Sciatic nerve (tissue), 2 donors: ENCODE measurements at regions not wholly inside any gene's neighbourhood (a gene's known extent, or its start where the extent isn't known, plus 50 kb on each side); places are given as distances from the start of the nearest gene placed in this dataset.

Source experiments
- ATAC-seq: fragments of 200-7000 bp; cut with Tn5 transposase; one replicate; pipeline ENCODE4 v1.9.1; 2020; ENCODE audit warnings: mild to moderate bottlenecking, moderate library complexity
- DNase-seq: peaks from one replicate; pipeline ENCODE4 v3.0.0-alpha.2; 2020; ENCODE audit warnings: low spot score
- intact Hi-C: fragments of 100-400 bp; cut with DNase I; formaldehyde crosslinking; loops from one replicate; pipeline ENCODE4 v1.14.2; 2022
- donor health status: DM: no; HTN: no; CAD: no.
- donor health status: DM: no; HTN: no; CAD: no.

DNA sequence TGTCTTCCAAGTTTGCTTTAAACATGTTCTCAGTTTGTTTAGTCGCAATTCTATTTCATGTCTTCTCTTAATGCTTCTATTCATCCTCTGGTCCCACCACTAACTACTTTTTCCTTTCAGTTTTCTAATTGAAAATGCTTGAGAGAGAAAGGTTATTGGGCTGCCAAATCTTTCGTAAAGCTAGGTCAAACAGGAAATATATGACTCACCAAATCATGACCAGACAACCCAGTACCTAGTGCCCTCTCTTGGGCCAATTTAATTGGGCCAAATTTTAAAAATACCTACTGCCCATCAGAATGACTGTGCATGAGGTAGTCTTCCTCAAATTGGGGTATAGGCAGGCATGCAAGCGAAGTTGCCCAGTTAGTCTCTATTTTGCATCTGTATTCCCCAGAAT lies 295.4 kb upstream of the PBX1 start:
- intact Hi-C loops: no loop called here
- ATAC-seq: no peak

DNA sequence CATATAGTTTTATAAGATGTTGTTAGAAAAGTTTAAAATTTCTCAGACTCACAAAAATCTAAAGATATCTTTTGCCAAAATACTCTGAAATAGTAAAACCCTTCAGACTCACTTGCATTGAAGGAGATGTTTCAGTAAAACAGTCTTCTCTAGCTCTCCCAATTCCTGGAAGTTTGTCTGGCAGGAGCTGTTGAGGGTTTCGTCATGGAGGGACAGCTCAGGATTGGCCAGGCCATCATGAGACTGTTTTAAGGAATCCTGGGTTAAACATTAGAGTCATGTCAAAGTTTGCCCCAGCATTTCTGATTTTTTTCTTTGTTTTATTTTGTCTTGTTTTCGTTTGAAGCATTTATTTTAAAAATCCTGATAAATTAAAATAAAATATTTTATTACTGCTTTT lies 293.8 kb upstream of the PBX1 start:
- no peak for DNase-seq
- intact Hi-C loops: no loop called here
- ATAC-seq: no peak

More for the DNA sequence above, 295.4 kb upstream of the PBX1 start:
- DNase-seq: no peak

DNA sequence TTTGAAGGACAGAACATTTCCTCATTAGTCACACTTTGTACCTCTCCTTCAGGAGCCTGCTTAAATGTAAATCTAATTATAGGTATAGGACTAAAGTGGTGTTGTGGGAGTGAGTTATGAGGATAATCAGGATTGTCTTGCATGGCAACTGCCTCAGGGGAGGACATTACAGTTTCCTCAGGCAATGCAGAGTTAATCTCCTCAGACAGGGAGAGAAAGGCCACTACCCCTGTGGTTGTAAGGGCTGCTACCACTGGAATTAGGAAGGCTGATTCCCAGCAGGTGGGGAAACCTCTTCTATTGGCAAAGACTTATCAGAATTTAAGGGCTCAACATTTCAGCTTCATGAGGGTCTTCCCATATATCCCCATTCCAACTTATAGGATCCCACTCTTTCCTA lies 286.8 kb upstream of the PBX1 start:
- no peak for ATAC-seq
- intact Hi-C loops: no loop called here
- no peak for DNase-seq

GRCh38 chr1:164296172-164296571 lies 262.8 kb upstream of the PBX1 start:
- ATAC-seq (no peak), DNase-seq (no peak)
- intact Hi-C loops: no loop called here

GRCh38 chr1:164308101-164308500 lies 250.9 kb upstream of the PBX1 start:
- intact Hi-C loops: no loop called here
- ATAC-seq (no peak), DNase-seq (no peak)

GRCh38 chr1:164310166-164310565 lies 248.8 kb upstream of the PBX1 start:
- ATAC-seq: no peak
- no peak for DNase-seq
- intact Hi-C loops: no loop called here

GRCh38 chr1:164311377-164311776 lies 247.6 kb upstream of the PBX1 start:
- intact Hi-C loops: no loop called here
- no peak for DNase-seq
- ATAC-seq: no peak

DNA sequence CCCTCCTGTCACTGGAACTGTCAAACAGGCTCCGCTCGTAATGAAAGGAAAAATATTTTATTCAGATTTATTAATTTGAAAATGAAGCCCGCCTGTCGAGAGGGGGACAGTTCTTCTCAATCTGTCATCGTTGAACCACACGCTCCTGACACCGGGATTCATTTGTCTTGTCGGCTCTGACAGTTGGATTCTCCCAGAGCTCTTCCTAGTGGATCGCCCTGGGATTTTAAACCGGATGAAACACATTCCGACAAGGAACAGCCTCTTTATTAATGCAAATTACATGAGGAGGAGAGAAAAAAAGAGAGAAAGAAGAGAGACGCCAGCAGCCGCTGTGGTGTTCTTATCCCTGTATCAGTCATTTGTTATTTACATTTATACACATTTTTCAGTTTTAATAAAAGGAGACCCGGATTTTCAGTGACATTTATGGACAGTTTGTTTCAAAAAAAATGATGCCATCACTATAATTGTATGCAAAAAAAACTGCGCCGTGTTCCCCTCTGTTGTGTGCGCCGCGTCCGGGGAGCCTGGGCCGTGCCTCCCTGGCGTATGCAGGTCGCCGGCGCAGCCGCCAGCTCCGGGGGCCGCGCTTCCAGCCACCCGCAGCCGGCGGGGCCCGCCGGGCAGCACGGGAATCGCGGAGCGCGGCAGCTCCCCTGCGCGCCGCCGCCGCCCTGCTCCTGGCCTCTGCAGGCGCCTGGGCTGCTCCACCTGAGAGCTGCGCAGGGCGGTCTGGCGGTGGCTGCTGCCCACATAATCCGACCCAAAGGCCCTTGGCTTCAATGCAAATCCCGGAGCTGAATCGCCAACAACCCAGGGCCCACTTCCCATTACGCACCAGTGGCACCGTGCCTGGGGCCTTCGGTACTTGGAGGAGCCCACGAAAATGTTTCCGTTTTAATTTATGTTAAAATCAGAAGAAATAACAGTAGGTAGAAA lies 237.9 kb upstream of the PBX1 start:
- ATAC-seq (no peak), DNase-seq (no peak)
- intact Hi-C loops: no loop called here

GRCh38 chr1:164325786-164326185 lies 233.2 kb upstream of the PBX1 start:
- DNase-seq (no peak), ATAC-seq (no peak)
- intact Hi-C loops: no loop called here

- intact Hi-C loops: no loop called here
- DNase-seq (no peak), ATAC-seq (no peak)
These were observed 225.6 kb upstream of the PBX1 start for GRCh38 chr1:164333387-164333786.

DNA sequence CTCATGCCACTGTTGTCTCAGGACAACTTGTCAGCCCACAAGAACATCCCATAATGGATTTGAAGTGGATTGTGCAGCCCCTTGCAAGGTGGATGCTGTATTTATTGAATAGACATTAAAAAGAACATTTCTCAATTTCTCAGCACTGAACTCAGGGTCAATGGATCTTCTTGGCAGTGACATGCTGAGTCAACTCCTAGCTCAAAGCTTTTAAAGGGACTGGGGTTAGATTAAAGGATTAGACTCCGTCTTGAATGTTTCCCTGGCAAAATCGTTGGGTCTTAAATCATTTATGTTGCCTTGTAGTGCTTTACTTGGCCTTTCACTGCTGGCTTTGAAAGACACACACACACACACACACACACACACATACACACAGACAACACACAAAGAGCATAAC lies 221.6 kb upstream of the PBX1 start:
- intact Hi-C loops: no loop called here
- no peak for ATAC-seq

DNA sequence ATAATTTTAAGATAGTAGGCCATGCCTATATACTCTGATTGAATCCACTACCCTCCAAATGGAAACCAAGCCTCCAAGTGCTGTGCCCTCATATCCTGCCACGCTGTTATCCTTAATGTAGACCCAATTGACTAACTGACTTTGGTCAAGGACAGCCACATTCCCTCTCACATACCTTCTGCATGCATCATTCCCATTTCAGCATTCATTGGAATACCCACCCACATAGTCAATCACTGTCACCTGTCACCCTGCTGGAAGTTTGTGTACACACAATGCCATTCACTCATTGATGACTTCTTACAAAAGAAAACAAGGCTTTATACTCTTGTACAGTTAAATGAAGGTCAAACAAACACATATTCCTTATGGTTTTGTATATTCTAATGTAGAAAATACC lies 221.1 kb upstream of the PBX1 start:
- intact Hi-C loops: no loop called here
- DNase-seq (no peak), ATAC-seq (no peak)

More for the DNA sequence above, 221.6 kb upstream of the PBX1 start:
- no peak for DNase-seq

DNA sequence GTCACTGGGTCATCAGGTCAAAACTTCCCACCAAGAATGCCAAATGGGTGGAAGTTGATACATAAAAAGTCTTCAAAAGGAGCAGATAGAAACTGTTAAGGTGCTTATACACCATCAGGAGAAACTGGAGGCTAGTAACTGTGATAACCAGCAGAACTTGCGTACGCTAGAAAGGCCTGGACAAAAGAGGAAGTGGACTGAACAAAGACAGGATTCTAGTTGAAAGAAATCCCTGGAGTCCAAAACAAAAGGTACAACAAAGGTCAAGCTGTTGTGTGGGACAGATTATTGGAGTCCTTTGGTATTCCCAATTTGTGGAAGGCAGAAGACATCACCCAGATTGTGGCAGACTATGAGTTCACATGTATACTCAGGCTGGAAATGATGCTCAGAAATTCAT lies 215.8 kb upstream of the PBX1 start:
- ATAC-seq: no peak
- no peak for DNase-seq
- intact Hi-C loops: no loop called here

GRCh38 chr1:164347980-164348379 lies 211.0 kb upstream of the PBX1 start:
- intact Hi-C loops: no loop called here
- DNase-seq (no peak), ATAC-seq (no peak)

DNA sequence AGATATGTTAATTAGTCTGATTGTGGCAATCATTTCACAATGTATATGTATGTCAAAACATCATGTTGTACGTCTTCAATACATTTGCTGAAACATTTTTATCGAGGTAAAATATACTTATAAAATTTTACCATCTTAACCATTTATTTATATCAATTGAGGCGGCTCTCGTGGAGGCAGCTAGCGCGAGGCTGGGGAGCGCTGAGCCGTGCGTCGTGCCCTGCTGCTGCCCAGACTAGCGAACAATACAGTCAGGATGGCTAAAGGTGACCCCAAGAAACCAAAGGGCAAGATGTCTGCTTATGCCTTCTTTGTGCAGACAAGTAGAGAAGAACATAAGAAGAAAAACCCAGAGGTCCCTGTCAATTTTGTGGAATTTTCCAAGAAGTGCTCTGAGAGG lies 202.5 kb upstream of the PBX1 start:
- no peak for ATAC-seq
- DNase-seq: no peak
- intact Hi-C loops: no loop called here

DNA sequence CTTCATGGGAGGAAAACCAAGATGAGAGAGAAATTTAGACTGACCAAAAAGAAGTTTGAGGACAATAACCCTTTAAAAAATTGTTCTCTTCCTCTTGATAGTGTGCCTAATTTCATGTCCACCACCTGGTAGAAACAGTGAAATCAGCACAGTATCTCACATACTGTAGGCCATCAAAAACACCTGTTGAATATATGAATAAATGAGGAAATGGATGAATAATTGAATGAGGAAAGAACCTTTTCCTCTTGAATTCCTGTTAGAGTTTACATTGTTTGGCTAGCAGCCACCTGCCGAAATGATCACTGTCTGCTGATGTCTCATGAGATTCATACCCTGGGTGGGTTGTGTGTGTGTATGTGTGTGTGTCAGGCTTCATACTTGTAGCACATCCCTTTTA lies 198.7 kb upstream of the PBX1 start:
- DNase-seq: no peak
- intact Hi-C loops: no loop called here
- no peak for ATAC-seq

- intact Hi-C loops: no loop called here
- no peak for ATAC-seq
- no peak for DNase-seq
These were observed 197.1 kb upstream of the PBX1 start for GRCh38 chr1:164361927-164362326.

GRCh38 chr1:164363980-164364379 lies 195.0 kb upstream of the PBX1 start:
- ATAC-seq (no peak), DNase-seq (no peak)
- intact Hi-C loops: no loop called here

GRCh38 chr1:164366014-164366413 lies 193.0 kb upstream of the PBX1 start:
- intact Hi-C loops: no loop called here

DNA sequence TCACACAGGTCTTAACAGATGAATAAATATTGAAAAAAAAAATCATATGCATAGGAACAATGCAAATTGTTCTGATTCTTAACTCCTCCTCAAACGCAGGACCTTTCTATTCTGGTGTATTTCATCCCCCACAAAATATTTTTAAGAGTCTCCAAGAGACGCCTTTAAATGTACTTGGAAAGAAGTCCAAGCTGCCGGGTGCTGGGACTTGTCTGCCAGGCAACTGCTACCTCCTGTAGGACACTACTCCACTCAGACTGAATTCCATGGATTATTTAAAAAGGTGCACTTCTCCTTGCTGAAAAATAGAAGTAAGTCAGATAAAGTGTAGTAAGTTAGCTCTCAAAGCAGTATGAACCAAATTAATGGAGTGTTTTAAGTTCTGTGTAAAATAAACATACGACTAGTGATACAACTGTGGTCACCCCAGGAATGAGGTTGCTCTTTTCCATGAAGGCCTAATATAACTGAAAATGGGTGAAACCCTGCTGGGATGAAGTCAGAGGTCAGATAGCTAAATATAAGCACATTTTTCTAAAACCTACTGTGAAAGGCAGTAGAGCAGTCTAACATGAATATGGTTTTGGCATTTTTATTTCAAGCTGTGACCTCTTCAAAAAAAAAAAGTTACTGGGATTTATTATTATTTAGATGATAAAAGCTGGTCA lies 189.2 kb upstream of the PBX1 start:
- intact Hi-C loops: no loop called here
- no peak for DNase-seq
- no peak for ATAC-seq

More at GRCh38 chr1:164366014-164366413, 193.0 kb upstream of the PBX1 start:
- DNase-seq (no peak), ATAC-seq (no peak)

GRCh38 chr1:164380893-164381292 lies 178.1 kb upstream of the PBX1 start:
- ATAC-seq (no peak), DNase-seq (no peak)
- intact Hi-C loops: no loop called here
